GM12875 (cell line): ENCODE measurements at regions not wholly inside any gene's neighbourhood (a gene's known extent, or its start where the extent isn't known, plus 50 kb on each side); places are given as distances from the start of the nearest gene placed in this dataset.
"Not testable (repeated sequence)": the region's sequence is repeated elsewhere in the genome, so short reads cannot be mapped to it uniquely, and the experiment has no call there.

Experiments
- H3K4me3 ChIP-seq: one replicate; pipeline ENCODE4 v1.5.1; 2011; ENCODE audit warnings: low read depth, low read length, control low read depth
- TF ChIP-seq, protein P1 (sequence below): IDR thresholded peaks from 2 replicates; pipeline ENCODE4 v1.5.1; 2011; ENCODE audit warnings: low read depth, mild to moderate bottlenecking, control low read depth, inconsistent platforms, low read length, moderate library complexity, borderline replicate concordance; ENCODE audit not compliant: insufficient read depth

DNA sequence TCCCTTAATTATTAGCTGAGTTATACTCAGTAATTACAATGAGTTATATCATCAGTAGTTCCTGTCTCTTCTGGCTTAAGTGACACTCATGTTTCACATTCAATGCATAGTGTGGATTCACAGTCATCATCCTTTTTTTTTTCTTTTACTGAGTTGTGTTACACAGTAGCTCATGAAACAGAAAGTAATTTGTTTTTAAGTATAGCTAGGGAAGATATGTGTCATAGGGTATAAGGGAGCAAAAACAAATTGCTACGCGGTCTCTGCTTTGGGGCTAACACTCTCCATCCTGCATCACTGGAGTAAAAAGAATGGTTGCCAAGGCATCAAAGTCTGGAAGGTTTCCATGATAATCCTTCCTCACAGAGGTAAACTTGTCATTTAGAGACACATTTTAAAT lies 971.7 kb upstream of the NCAM2 start:
- TF ChIP-seq, protein P1, sequence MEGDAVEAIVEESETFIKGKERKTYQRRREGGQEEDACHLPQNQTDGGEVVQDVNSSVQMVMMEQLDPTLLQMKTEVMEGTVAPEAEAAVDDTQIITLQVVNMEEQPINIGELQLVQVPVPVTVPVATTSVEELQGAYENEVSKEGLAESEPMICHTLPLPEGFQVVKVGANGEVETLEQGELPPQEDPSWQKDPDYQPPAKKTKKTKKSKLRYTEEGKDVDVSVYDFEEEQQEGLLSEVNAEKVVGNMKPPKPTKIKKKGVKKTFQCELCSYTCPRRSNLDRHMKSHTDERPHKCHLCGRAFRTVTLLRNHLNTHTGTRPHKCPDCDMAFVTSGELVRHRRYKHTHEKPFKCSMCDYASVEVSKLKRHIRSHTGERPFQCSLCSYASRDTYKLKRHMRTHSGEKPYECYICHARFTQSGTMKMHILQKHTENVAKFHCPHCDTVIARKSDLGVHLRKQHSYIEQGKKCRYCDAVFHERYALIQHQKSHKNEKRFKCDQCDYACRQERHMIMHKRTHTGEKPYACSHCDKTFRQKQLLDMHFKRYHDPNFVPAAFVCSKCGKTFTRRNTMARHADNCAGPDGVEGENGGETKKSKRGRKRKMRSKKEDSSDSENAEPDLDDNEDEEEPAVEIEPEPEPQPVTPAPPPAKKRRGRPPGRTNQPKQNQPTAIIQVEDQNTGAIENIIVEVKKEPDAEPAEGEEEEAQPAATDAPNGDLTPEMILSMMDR: no peak

DNA sequence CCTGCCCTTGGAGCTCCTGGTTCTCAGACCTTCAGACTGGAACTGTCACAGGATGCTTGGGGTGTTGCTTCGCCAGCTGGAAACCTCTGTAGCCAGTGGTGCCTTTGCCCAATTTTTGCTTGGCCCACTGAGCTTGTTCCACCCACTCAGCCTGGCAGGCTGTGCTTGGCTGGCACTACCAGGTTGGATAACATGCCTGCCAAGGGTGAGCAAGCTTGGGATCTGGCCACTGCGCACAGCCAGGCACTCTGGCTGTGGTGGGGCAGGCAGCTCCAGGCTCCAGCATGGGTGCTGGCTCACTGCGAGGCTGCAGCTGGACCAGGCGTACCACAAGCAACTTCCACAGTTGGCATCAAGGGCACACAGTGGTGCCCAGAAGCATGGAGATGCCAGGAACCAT lies 967.8 kb upstream of the NCAM2 start:
- TF ChIP-seq, protein P1: no peak
- no peak overlapping the region for H3K4me3 ChIP-seq

More for the DNA sequence above, 971.7 kb upstream of the NCAM2 start:
- no peak overlapping the region for H3K4me3 ChIP-seq

DNA sequence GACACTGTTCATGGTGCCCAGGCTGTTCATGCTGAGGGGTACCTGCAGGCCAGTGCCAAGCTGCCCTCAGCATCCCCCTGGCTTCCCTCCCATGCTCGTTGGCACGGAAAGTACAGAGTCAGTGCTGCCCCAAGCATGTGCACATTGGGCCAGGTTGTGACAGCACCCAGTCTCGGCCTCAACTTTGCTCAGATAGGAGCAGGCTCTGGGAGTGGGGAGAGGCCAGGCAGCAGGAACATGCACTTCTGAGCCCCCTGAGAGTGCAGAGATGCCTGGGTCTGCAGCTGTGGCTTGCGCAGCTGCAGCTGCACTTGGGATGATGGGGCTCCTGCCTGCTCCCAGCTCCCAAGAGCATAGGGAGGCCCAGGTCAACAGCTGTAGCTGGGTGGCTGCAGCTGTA lies 966.4 kb upstream of the NCAM2 start:
- H3K4me3 ChIP-seq: no peak overlapping the region
- TF ChIP-seq, protein P1: no peak

DNA sequence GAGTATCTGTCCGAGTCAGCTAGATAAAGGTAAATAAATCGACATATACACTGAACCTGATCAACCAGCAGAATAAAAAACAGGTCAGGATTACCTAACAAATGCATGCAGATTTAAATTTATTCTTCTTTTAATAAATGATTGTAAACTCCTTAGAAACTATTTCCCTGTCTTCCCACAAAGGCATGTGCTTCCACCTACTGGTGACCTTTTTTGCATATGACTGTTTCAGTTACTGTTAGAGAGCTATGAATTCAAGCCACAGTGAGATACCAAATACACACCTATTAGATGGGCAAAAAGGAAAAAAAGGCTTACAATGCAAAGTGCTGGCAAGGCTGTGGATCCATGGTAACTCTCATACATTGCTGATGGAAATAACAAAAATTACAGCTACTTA lies 957.4 kb upstream of the NCAM2 start:
- no peak overlapping the region for H3K4me3 ChIP-seq
- TF ChIP-seq, protein P1: no peak

DNA sequence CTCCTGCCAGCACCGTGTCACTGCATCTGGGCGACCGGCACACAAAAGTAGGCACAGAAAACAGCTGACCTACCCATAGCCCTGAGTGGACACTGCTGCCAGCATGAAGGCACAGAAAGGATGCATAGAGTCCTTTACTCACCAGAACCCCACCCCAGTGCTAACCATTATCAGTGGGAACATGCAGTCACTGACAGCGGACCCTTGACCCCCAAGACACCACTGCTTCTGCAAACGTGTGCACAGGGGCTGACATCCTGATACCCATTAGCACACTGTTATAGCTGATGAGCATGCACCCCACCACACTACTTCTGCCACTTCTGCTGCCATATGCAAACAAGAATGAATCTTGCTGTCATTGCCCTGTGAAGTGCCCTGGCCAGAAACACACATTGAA lies 953.0 kb upstream of the NCAM2 start:
- H3K4me3 ChIP-seq: no peak overlapping the region
- TF ChIP-seq, protein P1: no peak

DNA sequence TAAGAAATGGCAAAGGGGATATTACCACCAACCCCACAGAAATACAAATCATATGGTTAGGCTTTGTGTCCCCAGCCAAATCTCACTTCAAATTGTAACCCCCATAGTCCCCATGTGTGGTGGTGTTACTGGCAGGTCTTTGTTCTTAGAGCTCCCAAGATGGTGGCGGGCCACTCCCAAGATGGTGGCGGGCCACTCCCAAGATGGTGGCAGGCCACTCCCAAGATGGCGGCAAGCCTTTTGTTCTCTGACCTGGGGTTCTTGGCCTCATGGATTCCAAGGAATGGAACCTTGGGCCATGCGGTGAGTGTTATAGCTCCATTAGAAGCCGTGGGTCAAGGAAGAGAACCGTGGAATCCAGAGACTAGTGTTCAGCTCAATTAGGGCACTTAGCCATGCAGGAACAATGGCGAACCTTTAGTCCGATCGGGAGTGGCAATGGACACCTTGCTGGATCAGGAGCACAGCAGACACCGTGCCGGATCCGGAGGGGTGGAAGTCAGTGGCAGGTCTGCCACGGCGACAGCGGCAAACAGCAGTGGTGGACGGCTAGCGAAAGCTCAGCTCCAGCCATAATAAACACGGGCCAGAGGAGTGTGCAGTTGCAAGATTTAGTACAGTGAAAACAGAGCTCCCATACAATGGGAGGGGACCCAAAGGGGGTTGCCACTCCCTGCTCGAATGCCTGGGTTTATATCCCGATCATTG lies 949.9 kb upstream of the NCAM2 start:
- not testable (repeated sequence) for H3K4me3 ChIP-seq

DNA sequence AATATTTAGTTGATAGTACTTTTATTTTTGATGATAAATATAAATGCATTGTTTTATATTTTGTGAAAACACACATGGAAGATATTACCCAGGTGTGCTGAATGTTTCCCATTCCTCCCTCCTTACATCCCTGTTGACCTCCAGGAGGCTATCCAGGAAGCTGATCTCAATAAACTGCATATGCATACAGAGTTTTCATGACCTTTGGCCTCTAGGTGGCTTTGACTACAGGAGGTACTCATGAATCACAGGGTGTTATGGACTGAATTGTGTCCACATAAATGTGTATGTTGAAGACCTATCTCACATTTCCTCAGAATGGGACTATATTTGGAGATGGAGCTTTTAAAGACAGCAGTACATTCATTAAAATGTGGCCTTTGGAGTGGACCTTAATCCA lies 914.9 kb upstream of the NCAM2 start:
- TF ChIP-seq, protein P1: no peak
- H3K4me3 ChIP-seq: no peak overlapping the region

DNA sequence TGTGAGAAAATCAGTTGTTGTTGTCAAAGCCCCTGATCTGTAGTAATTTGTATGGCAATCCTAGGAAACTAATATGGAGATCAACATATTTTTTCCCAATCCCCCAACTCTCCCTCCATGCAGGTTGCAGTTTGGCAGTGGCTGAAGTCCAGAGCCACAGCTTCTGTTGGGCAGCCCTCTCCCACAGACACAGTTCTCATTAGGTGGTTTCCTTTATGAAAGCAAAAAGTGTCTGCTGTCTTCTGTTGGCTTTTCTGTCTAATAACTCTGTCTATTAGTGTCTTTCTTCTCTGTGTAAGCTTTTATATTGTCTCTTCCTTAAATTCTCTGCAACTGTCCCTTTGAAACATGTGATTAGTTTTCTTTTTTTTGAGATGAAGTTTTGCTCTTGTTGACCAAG lies 914.3 kb upstream of the NCAM2 start:
- no peak overlapping the region for H3K4me3 ChIP-seq
- TF ChIP-seq, protein P1: no peak
